Activated T-helper 17 cell treated with anti-CD3 and anti-CD28 coated beads, Interleukin-2, amount 50 U/mL, for 72 hours (primary cell): ENCODE measurements at regions not wholly inside any gene's neighbourhood (a gene's known extent, or its start where the extent isn't known, plus 50 kb on each side); places are given as distances from the start of the nearest gene placed in this dataset.
A peak's percentile ranks its signal among the peaks of the same experiment; 100 is the strongest.
"Not testable (repeated sequence)": the region's sequence is repeated elsewhere in the genome, so short reads cannot be mapped to it uniquely, and the experiment has no call there.

Experiments
- ATAC-seq: fragments of 150-1000 bp; cut with Tn5 transposase; replicated peaks from 2 replicates; pipeline ENCODE4 v1.10.0; 2021; ENCODE audit warnings: mild to moderate bottlenecking, moderate library complexity
- H3K27ac Mint-ChIP-seq: one replicate; pipeline ENCODE4 v1.8.0; 2022; ENCODE audit warnings: mixed read lengths
- H3K27me3 Mint-ChIP-seq: one replicate; pipeline ENCODE4 v1.8.0; 2022; ENCODE audit warnings: mixed read lengths
- H3K36me3 Mint-ChIP-seq: one replicate; pipeline ENCODE4 v1.8.0; 2022; ENCODE audit warnings: low read depth, mild to moderate bottlenecking, mixed read lengths
- H3K4me1 Mint-ChIP-seq: one replicate; pipeline ENCODE4 v1.8.0; 2022; ENCODE audit warnings: mixed read lengths
- H3K4me3 Mint-ChIP-seq: one replicate; pipeline ENCODE4 v1.8.0; 2022; ENCODE audit warnings: mild to moderate bottlenecking, mixed read lengths
- H3K9me3 Mint-ChIP-seq: one replicate; pipeline ENCODE4 v1.8.0; 2022; ENCODE audit warnings: mixed read lengths

- no peak overlapping the region for H3K4me3 Mint-ChIP-seq
- H3K27ac Mint-ChIP-seq = no peak overlapping the region
- H3K36me3 Mint-ChIP-seq = no peaks in the 10 kb centered on the region
- no peaks in the 10 kb centered on the region for H3K4me1 Mint-ChIP-seq
- ATAC-seq = no peak
- peaks cover 10% of the 10 kb centered on the region for H3K27me3 Mint-ChIP-seq
- H3K9me3 Mint-ChIP-seq = no peaks in the 10 kb centered on the region
Measured at GRCh38 chr5:72703876-72704275, 112.6 kb upstream of the TNPO1 start.

- Mint-ChIP-seq H3K27me3 (peaks cover 10% of the 10 kb centered on the region), H3K9me3 (no peaks in the 10 kb centered on the region), H3K36me3 (no peaks in the 10 kb centered on the region), H3K4me1 (no peaks in the 10 kb centered on the region), H3K27ac (no peak overlapping the region), H3K4me3 (no peak overlapping the region)
- ATAC-seq = peak; percentile 14
Measured at GRCh38 chr5:72702881-72703434, 113.5 kb upstream of the TNPO1 start.

DNA sequence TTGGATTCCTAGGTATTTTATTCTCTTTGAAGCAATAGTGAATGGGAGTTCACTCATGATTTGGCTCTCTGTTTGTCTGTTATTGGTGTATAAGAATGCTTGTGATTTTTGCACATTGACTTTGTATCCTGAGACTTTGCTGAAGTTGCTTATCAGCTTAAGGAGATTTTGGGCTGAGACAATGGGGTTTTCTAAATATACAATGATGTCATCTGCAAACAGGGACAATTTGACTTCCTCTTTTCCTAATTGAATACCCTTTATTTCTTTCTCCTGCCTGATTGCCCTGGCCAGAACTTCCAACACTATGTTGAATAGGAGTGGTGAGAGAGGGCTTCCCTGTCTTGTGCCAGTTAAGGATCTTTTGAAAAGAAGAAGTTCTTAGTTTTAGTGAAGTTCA is 114.4 kb upstream of the TNPO1 start:
- not testable (repeated sequence) for H3K4me1 Mint-ChIP-seq, H3K4me3 Mint-ChIP-seq, ATAC-seq, H3K9me3 Mint-ChIP-seq, H3K36me3 Mint-ChIP-seq, H3K27ac Mint-ChIP-seq
- H3K27me3 Mint-ChIP-seq = peaks cover 13% of the 10 kb centered on the region

DNA sequence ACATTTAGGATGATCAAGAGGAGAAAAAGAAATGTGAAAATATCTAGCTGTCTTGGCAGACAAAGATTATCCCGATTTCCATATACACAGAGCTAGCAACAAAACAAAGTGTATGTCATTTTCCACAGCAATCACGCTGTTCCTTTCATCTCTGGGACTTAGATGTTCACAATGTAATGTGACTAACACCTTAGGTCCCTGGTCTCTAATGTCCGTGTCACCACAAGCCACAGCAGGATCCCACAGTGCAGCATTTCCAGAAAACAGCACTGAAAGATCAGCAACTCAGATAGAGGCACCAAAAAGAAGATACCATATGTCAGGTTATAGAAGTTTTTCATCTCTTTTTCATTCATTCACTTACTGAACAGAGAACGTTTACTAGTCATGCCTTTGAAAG is 118.0 kb upstream of the TNPO1 start:
- H3K27me3 Mint-ChIP-seq = peaks cover 13% of the 10 kb centered on the region
- ATAC-seq = no peak

DNA sequence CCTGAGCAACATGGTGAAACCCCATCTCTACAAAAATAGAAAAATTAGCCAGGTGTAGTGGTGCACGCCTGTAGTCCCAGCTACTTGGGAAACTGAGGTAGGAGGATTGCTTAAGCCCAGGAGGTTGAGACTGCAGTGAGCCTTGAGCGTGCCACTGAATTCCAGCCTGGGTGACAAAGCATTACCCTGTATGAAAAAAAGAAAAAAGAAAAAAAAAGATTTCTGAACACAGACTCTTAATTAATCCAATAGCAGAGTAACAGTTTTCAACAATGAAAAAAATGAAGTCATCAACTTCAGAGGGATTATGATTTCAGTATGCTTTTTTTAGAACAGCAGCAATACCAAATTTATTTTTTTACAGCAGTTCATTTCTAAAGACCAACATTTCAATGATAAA is 118.8 kb upstream of the TNPO1 start:
- Mint-ChIP-seq H3K27ac (no peak overlapping the region), H3K27me3 (peaks cover 16% of the 10 kb centered on the region), H3K36me3 (no peaks in the 10 kb centered on the region), H3K9me3 (no peaks in the 10 kb centered on the region), H3K4me3 (no peak overlapping the region), H3K4me1 (no peaks in the 10 kb centered on the region)
- no peak for ATAC-seq

More for the DNA sequence above, 118.0 kb upstream of the TNPO1 start:
- Mint-ChIP-seq H3K9me3 (no peaks in the 10 kb centered on the region), H3K4me1 (no peaks in the 10 kb centered on the region), H3K36me3 (no peaks in the 10 kb centered on the region), H3K4me3 (no peak overlapping the region), H3K27ac (no peak overlapping the region)

- Mint-ChIP-seq H3K36me3 (no peaks in the 10 kb centered on the region), H3K27me3 (peaks cover 31% of the 10 kb centered on the region), H3K9me3 (no peaks in the 10 kb centered on the region), H3K27ac (no peak overlapping the region), H3K4me3 (no peak overlapping the region), H3K4me1 (no peaks in the 10 kb centered on the region)
- no peak for ATAC-seq
Measured at GRCh38 chr5:72695659-72696058, 120.8 kb upstream of the TNPO1 start.

- ATAC-seq = no peak
- Mint-ChIP-seq H3K9me3 (no peaks in the 10 kb centered on the region), H3K4me1 (no peaks in the 10 kb centered on the region), H3K27ac (no peak overlapping the region), H3K4me3 (no peak overlapping the region), H3K27me3 (peaks cover 36% of the 10 kb centered on the region), H3K36me3 (no peaks in the 10 kb centered on the region)
Measured at GRCh38 chr5:72694856-72695255, 121.6 kb upstream of the TNPO1 start.

DNA sequence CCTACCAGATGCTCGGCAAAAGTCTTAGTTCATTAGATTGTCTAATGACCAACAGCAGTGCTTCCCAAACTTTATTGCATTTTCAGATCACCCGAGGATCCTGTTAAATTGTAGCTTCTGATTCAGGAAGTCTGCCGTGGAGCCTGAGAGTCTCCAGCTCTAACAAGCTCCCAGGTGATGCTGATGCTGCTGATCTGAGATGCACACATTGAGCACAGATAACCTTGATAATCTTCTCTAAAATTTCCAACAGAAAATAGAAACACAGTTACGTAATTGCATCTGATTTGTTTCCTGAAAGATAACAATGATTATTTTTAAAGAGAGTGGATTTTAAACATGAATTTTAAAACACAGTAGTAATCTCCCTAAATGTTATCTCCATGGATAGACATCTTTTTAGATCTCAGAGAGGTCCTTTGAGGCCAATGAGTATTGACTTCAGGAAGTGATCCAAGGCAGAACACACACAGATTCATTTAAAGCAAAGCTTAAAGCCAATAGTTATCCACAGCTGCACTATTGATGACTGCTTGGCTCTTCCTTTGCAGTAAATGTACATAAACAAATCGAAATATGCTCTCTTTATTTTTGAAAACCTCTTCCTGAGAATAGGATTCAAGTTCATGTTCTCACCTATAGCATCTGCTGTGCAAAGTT is 122.8 kb upstream of the TNPO1 start:
- no peaks in the 10 kb centered on the region for H3K4me1 Mint-ChIP-seq
- H3K9me3 Mint-ChIP-seq = no peaks in the 10 kb centered on the region
- ATAC-seq = no peak
- no peak overlapping the region for H3K27ac Mint-ChIP-seq
- peaks cover 41% of the 10 kb centered on the region for H3K27me3 Mint-ChIP-seq
- H3K4me3 Mint-ChIP-seq = no peak overlapping the region
- no peaks in the 10 kb centered on the region for H3K36me3 Mint-ChIP-seq

- H3K27me3 Mint-ChIP-seq = peaks cover 41% of the 10 kb centered on the region
- ATAC-seq = no peak
- H3K36me3 Mint-ChIP-seq = no peaks in the 10 kb centered on the region
- no peaks in the 10 kb centered on the region for H3K9me3 Mint-ChIP-seq
- H3K4me3 Mint-ChIP-seq = no peak overlapping the region
- no peak overlapping the region for H3K27ac Mint-ChIP-seq
- H3K4me1 Mint-ChIP-seq = no peaks in the 10 kb centered on the region
Measured at GRCh38 chr5:72692651-72693442, 123.6 kb upstream of the TNPO1 start.

DNA sequence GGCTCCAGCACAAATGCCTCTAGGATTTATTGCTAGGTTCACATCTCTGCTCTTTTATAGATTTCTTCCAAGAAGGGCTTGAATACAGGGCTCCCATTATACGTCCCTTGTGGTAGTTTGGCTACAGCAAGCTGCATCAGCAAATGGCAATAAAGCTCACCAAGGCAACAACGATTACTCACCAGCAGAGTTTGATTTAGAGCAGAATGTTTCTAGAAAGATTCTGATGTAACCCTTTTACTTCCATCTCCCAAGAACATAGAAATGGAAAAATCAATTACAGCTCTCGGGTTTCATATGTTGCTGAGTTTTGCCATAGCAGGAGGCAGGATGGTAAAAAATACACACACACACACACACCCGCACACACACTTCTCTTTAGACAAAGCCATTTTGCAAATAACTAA is 124.2 kb upstream of the TNPO1 start:
- Mint-ChIP-seq H3K36me3 (no peaks in the 10 kb centered on the region), H3K4me3 (no peak overlapping the region), H3K4me1 (no peaks in the 10 kb centered on the region), H3K27ac (no peak overlapping the region), H3K9me3 (no peaks in the 10 kb centered on the region), H3K27me3 (peaks cover 40% of the 10 kb centered on the region)
- ATAC-seq = no peak

GRCh38 chr5:72691751-72692150 is 124.7 kb upstream of the TNPO1 start:
- ATAC-seq = no peak
- Mint-ChIP-seq H3K27ac (no peak overlapping the region), H3K4me3 (no peak overlapping the region), H3K9me3 (no peaks in the 10 kb centered on the region), H3K4me1 (no peaks in the 10 kb centered on the region), H3K36me3 (no peaks in the 10 kb centered on the region), H3K27me3 (peaks cover 37% of the 10 kb centered on the region)

DNA sequence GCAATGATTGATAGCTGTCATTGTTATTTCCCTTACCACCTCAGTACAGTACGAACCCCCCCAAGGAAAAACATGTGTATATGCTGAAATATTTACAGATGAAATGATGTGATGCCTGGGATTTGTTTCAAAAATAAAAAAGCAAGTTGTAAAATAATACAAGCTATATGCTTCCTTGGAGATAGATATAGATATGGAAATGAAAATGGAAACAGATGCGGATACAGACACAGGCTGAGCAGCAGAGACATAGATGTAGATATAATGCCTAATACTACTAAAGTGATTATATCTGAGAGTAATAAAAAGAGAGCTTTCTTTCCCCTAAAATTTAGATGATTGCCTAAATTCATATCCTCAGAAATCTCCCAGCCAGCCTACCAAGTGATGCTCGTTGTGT is 127.5 kb upstream of the TNPO1 start:
- H3K9me3 Mint-ChIP-seq = no peaks in the 10 kb centered on the region
- H3K36me3 Mint-ChIP-seq = no peaks in the 10 kb centered on the region
- no peaks in the 10 kb centered on the region for H3K4me1 Mint-ChIP-seq
- no peak overlapping the region for H3K4me3 Mint-ChIP-seq
- H3K27me3 Mint-ChIP-seq = peaks cover 31% of the 10 kb centered on the region
- H3K27ac Mint-ChIP-seq = no peak overlapping the region
- ATAC-seq = no peak

DNA sequence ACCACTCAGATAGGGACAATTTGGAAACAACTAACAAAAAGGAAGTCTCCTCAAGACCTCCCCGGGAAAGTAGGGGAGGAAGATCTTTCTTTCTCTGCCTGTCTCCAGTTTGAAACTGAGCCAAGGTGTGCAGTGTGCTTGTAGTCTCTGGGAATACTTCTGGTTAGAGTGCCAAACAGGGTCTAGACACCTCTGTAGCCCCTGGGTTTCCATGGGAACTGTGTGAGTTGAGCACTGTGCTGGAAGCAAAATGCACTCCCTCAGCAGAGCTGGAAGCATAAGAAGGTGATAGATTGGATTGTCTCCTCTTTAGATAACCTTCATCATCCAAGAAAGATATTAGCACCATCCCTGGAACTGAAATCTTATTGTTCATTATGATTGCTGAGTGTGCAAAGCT is 129.2 kb upstream of the TNPO1 start:
- Mint-ChIP-seq H3K36me3 (no peaks in the 10 kb centered on the region), H3K27me3 (peaks cover 30% of the 10 kb centered on the region), H3K4me3 (no peak overlapping the region), H3K9me3 (no peaks in the 10 kb centered on the region), H3K4me1 (no peaks in the 10 kb centered on the region), H3K27ac (no peak overlapping the region)
- no peak for ATAC-seq

- no peak for ATAC-seq
- Mint-ChIP-seq H3K4me1 (no peaks in the 10 kb centered on the region), H3K27ac (no peak overlapping the region), H3K4me3 (no peak overlapping the region), H3K36me3 (no peaks in the 10 kb centered on the region), H3K9me3 (no peaks in the 10 kb centered on the region), H3K27me3 (peaks cover 23% of the 10 kb centered on the region)
Measured at GRCh38 chr5:72682561-72682960, 133.9 kb upstream of the TNPO1 start.

GRCh38 chr5:72681781-72682180 is 134.7 kb upstream of the TNPO1 start:
- no peak overlapping the region for H3K27ac Mint-ChIP-seq
- peaks cover 23% of the 10 kb centered on the region for H3K27me3 Mint-ChIP-seq
- no peaks in the 10 kb centered on the region for H3K4me1 Mint-ChIP-seq
- no peak for ATAC-seq
- no peaks in the 10 kb centered on the region for H3K36me3 Mint-ChIP-seq
- no peaks in the 10 kb centered on the region for H3K9me3 Mint-ChIP-seq
- H3K4me3 Mint-ChIP-seq = no peak overlapping the region
